Rectal smooth muscle tissue (tissue), 1 donor: ENCODE measurements at regions not wholly inside any gene's neighbourhood (a gene's known extent, or its start where the extent isn't known, plus 50 kb on each side); places are given as distances from the start of the nearest gene placed in this dataset.
A peak's percentile ranks its signal among the peaks of the same experiment; 100 is the strongest.

Source experiments
- H3K27ac ChIP-seq: one replicate; pipeline ENCODE4 v1.7.0; 2013; ENCODE audit warnings: low read depth, low read length, inconsistent platforms
- H3K27me3 ChIP-seq: one replicate; pipeline ENCODE4 v1.7.0; 2013; ENCODE audit warnings: low read length; ENCODE audit not compliant: control insufficient read depth, insufficient read depth
- H3K36me3 ChIP-seq: one replicate; pipeline ENCODE4 v1.7.0; 2013; ENCODE audit warnings: low read length; ENCODE audit not compliant: control insufficient read depth, insufficient read depth
- H3K4me1 ChIP-seq: one replicate; pipeline ENCODE4 v1.7.0; 2013; ENCODE audit warnings: low read length; ENCODE audit not compliant: control insufficient read depth, insufficient read depth
- H3K4me3 ChIP-seq: one replicate; pipeline ENCODE4 v1.7.0; 2013; ENCODE audit warnings: low read length
- H3K9ac ChIP-seq: one replicate; pipeline ENCODE4 v1.7.0; 2013; ENCODE audit warnings: low read length

GRCh38 chr21:35201799-35202198 lies 152.7 kb upstream of the RUNX1 start:
- Histone ChIP-seq H3K27me3 (no peaks in the 10 kb centered on the region), H3K36me3 (no peaks in the 10 kb centered on the region), H3K4me1 (peaks cover 12% of the 10 kb centered on the region), H3K4me3 (no peak overlapping the region), H3K27ac (no peak overlapping the region), H3K9ac (no peak overlapping the region)

GRCh38 chr21:35201288-35201687 lies 152.2 kb upstream of the RUNX1 start:
- H3K4me3 ChIP-seq: no peak overlapping the region
- no peak overlapping the region for H3K27ac ChIP-seq
- no peaks in the 10 kb centered on the region for H3K36me3 ChIP-seq
- H3K27me3 ChIP-seq: no peaks in the 10 kb centered on the region
- H3K9ac ChIP-seq: no peak overlapping the region
- peaks cover 11% of the 10 kb centered on the region for H3K4me1 ChIP-seq

DNA sequence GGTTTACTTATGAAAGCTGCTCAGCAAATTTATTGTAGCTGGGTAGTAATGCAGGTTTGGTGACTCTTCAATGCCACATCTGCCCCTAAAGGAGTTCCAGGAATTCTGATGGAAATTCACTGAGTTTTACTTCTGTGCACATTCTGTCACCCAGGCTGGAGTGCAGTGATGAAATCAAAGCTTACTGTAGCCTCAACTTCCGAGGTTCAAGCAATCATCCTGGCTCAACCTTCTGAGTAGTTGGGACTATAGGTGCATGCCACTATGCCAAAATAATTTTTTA lies 150.6 kb upstream of the RUNX1 start:
- no peaks in the 10 kb centered on the region for H3K27me3 ChIP-seq
- H3K4me1 ChIP-seq: peaks cover 9% of the 10 kb centered on the region
- no peak overlapping the region for H3K27ac ChIP-seq
- H3K9ac ChIP-seq: no peak overlapping the region
- no peaks in the 10 kb centered on the region for H3K36me3 ChIP-seq
- H3K4me3 ChIP-seq: no peak overlapping the region

- Histone ChIP-seq H3K4me3 (no peak overlapping the region), H3K4me1 (peaks cover 9% of the 10 kb centered on the region), H3K9ac (no peak overlapping the region), H3K36me3 (no peaks in the 10 kb centered on the region), H3K27me3 (no peaks in the 10 kb centered on the region), H3K27ac (no peak overlapping the region)
Observed at GRCh38 chr21:35198982-35199732, 150.1 kb upstream of the RUNX1 start.

DNA sequence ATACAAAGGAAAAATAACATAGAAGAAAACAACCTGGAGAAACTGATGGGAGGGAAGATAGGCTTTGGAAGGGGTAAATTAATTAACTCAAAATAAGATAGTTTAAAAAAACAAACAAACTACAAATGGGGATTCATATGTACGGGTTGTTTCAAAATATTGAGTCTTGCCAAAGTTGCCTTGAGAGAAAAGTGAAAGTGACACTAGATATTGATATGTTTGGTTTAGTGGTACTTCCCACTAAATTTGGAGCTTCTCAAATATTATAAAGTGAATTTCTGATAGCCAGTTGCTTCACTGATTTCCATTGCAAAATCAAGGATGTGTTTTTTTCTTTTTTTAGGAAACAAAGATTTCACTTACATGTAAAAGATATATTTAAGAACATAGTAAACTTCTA lies 149.5 kb upstream of the RUNX1 start:
- no peak overlapping the region for H3K9ac ChIP-seq
- no peaks in the 10 kb centered on the region for H3K36me3 ChIP-seq
- no peaks in the 10 kb centered on the region for H3K27me3 ChIP-seq
- no peak overlapping the region for H3K27ac ChIP-seq
- H3K4me1 ChIP-seq: peaks cover 7% of the 10 kb centered on the region
- H3K4me3 ChIP-seq: no peak overlapping the region

DNA sequence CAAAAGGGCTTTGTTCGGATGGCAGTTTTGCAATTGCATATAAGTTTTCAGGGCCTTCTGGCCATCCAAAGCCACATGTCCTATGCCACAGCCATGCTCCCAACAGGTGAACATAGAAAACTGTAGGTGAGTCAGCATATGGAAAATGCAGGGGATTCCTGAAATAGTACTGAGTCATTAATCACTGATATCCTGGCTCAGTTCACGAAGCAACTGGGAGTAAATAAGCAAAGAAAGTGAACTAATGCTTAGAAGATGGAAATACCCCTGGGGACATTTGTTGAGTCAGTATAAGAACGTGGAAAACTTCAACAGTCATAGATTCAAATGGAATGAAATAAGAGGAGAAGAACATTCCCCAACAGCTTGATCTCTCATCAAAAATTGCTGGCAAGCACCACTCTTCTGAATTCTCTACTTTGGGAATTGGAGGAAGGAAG lies 148.9 kb upstream of the RUNX1 start:
- no peak overlapping the region for H3K9ac ChIP-seq
- H3K4me1 ChIP-seq: peaks cover 2% of the 10 kb centered on the region
- no peak overlapping the region for H3K27ac ChIP-seq
- H3K36me3 ChIP-seq: no peaks in the 10 kb centered on the region
- H3K27me3 ChIP-seq: no peaks in the 10 kb centered on the region
- no peak overlapping the region for H3K4me3 ChIP-seq

GRCh38 chr21:35197191-35197590 lies 148.1 kb upstream of the RUNX1 start:
- Histone ChIP-seq H3K36me3 (no peaks in the 10 kb centered on the region), H3K27ac (no peak overlapping the region), H3K27me3 (no peaks in the 10 kb centered on the region), H3K9ac (no peak overlapping the region), H3K4me3 (no peak overlapping the region), H3K4me1 (no peaks in the 10 kb centered on the region)

DNA sequence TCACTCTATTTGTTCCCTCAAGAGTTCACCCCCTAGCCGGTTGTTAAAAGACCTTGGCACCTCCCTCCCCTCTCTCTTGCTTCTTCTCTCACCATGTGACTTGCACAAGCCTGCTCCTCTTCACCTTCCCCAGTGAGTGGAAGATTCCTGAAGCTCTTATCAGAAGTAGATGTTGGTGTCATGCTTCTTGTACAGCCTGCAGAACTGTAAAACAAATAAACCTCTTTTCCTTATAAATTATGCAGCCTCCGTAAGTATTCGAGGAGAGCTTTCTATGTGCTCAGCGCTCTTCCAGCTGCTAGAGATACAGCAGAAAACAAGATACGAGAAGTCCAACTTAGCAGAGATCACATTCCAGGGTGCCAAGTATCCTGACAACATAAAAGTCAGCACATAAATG lies 147.0 kb upstream of the RUNX1 start:
- Histone ChIP-seq H3K4me3 (no peak overlapping the region), H3K27me3 (no peaks in the 10 kb centered on the region), H3K27ac (no peak overlapping the region), H3K36me3 (no peaks in the 10 kb centered on the region), H3K4me1 (no peaks in the 10 kb centered on the region), H3K9ac (no peak overlapping the region)

DNA sequence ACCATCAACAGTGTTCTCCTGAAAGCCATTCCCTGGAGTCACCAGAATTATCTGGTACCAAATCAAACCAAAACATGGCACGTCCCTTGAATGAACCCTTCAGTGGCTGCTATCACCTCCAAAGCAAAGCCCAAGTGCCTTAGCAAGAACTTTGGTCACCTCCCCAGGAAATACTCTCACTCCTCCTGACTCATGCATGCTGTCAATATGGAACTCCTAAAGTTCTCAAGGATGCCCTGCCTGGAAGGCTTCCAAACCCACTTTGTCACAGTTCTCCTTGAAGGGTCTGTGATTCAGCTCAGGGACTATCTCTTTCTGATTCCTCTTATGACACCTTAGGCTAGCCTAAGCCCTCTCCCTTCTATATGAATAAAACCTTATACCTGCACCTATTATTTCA lies 146.1 kb upstream of the RUNX1 start:
- no peak overlapping the region for H3K27ac ChIP-seq
- H3K4me1 ChIP-seq: peaks cover under 1% of the 10 kb centered on the region

GRCh38 chr21:35191754-35192153 lies 142.7 kb upstream of the RUNX1 start:
- Histone ChIP-seq H3K36me3 (no peaks in the 10 kb centered on the region), H3K4me1 (peaks cover 9% of the 10 kb centered on the region), H3K4me3 (no peak overlapping the region), H3K27me3 (no peaks in the 10 kb centered on the region), H3K27ac (no peak overlapping the region), H3K9ac (no peak overlapping the region)

More for the DNA sequence above, 146.1 kb upstream of the RUNX1 start:
- no peaks in the 10 kb centered on the region for H3K27me3 ChIP-seq
- no peak overlapping the region for H3K9ac ChIP-seq
- H3K36me3 ChIP-seq: no peaks in the 10 kb centered on the region
- H3K4me3 ChIP-seq: no peak overlapping the region

GRCh38 chr21:35191128-35191527 lies 142.0 kb upstream of the RUNX1 start:
- peaks cover 9% of the 10 kb centered on the region for H3K4me1 ChIP-seq
- H3K36me3 ChIP-seq: no peaks in the 10 kb centered on the region
- H3K27ac ChIP-seq: no peak overlapping the region
- H3K9ac ChIP-seq: no peak overlapping the region
- no peak overlapping the region for H3K4me3 ChIP-seq
- no peaks in the 10 kb centered on the region for H3K27me3 ChIP-seq

DNA sequence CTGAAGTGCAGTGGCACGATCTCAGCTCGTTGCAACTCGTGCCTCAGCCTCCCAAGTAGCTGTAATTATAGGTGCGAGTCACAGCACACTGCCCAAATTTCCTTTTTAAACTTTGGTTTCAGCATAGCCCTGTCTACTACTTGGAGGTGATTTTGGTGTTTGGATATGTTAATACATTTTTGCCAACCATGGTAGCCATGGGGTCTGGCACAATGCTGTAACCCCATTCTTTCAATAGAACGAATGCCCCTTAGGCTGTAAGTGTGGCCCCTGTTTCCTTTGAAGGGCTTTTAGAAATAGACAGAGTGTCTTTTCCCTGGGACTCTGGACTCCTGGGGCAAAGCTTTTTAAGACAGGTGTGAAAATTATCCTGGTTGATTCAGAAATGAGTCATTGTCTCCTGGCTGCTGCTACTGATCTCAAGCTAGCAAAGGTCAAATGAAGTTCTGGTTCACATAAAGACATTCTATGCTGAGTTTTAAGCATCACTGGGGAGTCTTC lies 141.1 kb upstream of the RUNX1 start:
- Histone ChIP-seq H3K36me3 (no peaks in the 10 kb centered on the region), H3K4me1 (peaks cover 9% of the 10 kb centered on the region), H3K9ac (no peak overlapping the region), H3K27ac (peak overlapping the region; percentile 23), H3K27me3 (no peaks in the 10 kb centered on the region), H3K4me3 (no peak overlapping the region)

GRCh38 chr21:35189077-35189863 lies 140.2 kb upstream of the RUNX1 start:
- peaks cover 9% of the 10 kb centered on the region for H3K4me1 ChIP-seq
- H3K27me3 ChIP-seq: no peaks in the 10 kb centered on the region
- H3K4me3 ChIP-seq: no peak overlapping the region
- no peak overlapping the region for H3K9ac ChIP-seq
- peak overlapping the region; percentile 30 for H3K27ac ChIP-seq
- no peaks in the 10 kb centered on the region for H3K36me3 ChIP-seq
